ENCODE measurements at regions not wholly inside any gene's neighbourhood (a gene's known extent, or its start where the extent isn't known, plus 50 kb on each side); places are given as distances from the start of the nearest gene placed in this dataset.

DNA sequence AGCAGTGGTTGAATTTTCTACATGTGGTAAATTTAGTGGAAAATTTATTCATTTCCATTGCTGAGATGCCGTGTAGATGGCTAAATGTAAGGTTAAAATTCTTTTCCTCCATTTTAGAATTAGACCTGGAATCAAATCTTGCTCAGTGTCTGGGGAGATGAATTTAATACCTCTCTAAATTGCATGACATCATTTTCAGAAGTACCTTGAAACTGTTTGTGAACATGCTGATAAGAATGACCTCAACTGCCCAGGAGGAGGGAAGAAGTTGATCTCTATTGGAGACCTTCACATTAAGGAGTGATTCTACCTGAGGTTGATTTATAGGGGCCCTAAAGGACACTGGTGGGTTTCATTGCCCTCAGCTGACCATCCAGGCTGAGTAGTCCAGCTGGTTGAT, 116.7 kb upstream of the EGFLAM start:
- TF ChIP-seq EZH2 (IDR thresholded peaks at IDR 0.05; ENCODE audit: insufficient read depth, low read length), result no peak
- TF ChIP-seq CTCF (IDR thresholded peaks at IDR 0.05; ENCODE audit: insufficient read depth, low read depth, low read length), result no peak
